Ovary (tissue), 3 donors: ENCODE measurements at regions not wholly inside any gene's neighbourhood (a gene's known extent, or its start where the extent isn't known, plus 50 kb on each side); places are given as distances from the start of the nearest gene placed in this dataset.

Source experiments
- CTCF ChIP-seq, 3 donors: fragments of 450-650 bp in 2 of 3; fragments of 200-600 bp in 1 of 3; IDR thresholded peaks; one replicate each; pipeline versions ENCODE4 v1.5.1 to v1.8.0; 2016 to 2022; ENCODE audit warnings: antibody characterized with exemption in 3 of 3, mild to moderate bottlenecking in 1 of 3
- EP300 ChIP-seq: sonication (generic); formaldehyde crosslinking; IDR thresholded peaks from one replicate; pipeline ENCODE4 v1.6.1; 2017; ENCODE audit warnings: antibody characterized with exemption
- POLR2A ChIP-seq: fragments of 450-650 bp; IDR thresholded peaks from one replicate; pipeline ENCODE4 v1.6.1; 2017; ENCODE audit warnings: antibody characterized with exemption, mild to moderate bottlenecking, moderate library complexity
- donor health status: DM: no; HTN: no; CAD: no.

GRCh38 chr9:82397534-82397933, 409.0 kb downstream of the SPATA31D1 start:
- no peak for TF ChIP-seq EP300
- no peak for TF ChIP-seq POLR2A
- TF ChIP-seq CTCF (IDR thresholded peaks at IDR 0.05) = no peak
